ENCODE measurements at regions not wholly inside any gene's neighbourhood (a gene's known extent, or its start where the extent isn't known, plus 50 kb on each side); places are given as distances from the start of the nearest gene placed in this dataset.

DNA sequence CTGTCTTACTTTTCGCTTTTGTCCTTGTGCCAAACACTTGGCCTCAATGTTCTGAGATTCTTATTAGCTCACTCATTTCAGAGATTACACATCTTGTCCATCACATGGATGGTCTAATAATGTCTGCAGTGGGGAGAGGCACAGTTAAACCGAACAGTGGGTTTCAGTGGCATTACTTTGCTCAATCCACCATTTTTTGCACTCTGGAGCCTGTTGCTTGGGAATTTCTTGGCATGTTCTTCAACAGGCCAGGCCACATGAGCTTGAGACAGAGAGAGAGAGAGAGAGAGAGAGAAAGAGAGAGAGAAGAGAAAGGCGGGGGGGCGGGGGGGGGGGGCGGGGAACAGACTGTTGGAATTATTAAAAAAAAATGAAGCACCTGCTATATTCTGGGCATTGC, 1327.8 kb upstream of the WWC1 start:
- no peak for DNase-seq

DNA sequence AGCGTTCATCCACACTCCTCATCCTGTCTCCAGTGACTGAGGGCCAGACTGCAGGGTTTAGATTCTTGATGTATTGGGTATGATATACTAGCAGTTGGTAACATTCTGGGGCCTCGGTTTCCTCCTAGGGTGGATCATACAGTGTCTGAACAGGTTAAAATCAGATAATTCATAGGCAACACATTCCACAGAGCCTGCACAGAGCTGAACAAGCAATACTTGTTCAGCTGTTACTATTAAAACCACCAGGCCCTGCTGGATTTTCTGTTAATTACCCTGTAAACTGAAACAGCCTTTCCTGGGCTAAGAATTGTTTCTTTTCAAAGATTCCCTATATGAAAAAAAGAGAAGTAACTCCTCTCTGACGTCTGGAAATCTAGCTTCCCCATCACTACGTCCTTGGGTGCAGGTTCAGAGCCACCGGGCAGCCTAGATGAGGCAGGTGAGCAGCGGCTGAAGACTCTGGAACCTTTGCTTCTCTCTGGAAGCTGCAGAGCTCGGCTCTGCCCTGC, 1313.5 kb upstream of the WWC1 start:
- no peak for DNase-seq

DNA sequence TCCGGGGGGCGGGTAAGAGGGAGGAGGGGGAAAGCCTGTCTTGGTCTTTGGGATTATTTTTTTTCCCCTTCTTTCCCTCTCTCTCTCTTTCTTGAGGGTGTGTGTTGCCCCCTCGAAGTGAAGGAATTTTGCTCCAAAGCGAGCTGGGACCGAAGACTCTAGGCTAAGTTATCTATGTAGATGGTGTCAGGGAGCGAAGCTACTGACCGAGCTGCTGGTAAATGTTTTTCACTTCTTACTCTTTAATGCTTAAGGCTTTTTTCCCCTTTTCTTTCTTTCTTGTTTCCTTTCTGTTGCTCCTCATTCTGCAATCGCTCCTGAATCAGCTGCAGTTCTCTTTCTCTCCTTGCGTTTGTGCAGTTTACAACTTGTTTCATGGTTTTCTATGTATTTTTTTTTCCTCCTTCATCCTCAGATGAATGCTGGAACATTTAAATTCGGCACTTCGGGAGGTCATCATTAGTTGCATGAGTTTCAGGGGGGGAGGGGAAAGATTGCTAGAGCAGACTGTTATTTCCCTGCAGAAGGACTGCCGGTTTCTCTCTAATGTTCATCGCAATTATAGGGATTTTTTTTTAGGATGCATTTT, 1312.0 kb upstream of the WWC1 start:
- no peak for DNase-seq

DNA sequence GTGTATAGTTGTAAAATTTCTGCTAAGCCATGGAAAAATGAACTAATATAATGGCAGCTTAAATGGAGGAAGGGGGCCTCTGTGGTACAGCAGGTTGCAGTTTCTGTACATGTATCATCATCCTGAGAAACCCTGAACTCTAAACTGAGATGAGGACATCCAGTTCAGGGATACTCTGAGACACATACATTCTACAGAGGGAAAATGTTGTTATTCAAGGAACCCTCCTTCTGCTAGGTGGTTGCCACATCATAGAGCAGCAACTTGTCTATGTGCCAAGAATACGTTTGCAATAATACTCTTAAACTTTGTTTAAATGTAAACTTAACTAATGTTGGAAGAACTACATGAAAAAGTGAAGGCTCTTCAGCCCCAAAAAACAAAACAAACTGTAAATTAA, 1310.8 kb upstream of the WWC1 start:
- no peak for DNase-seq

DNA sequence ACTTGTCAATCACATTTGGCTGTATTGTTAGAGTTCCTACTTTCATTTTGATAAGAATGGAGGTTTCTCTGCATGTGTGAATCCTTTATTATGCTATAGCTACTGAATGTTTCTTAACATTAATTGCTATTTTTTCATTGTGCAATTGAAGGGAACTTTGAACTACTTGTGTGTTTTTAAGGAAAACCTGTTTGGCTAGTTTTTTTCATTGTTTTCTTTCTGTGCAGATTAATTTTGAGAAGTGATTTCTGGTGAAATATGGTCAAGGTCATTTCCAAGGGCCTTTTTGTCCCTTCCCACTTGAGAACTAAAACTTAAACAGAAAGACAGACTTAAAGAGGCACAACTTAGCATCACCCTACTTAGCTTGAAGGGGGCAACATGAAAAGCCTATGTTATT, 1309.2 kb upstream of the WWC1 start:
- DNase-seq = no peak

DNA sequence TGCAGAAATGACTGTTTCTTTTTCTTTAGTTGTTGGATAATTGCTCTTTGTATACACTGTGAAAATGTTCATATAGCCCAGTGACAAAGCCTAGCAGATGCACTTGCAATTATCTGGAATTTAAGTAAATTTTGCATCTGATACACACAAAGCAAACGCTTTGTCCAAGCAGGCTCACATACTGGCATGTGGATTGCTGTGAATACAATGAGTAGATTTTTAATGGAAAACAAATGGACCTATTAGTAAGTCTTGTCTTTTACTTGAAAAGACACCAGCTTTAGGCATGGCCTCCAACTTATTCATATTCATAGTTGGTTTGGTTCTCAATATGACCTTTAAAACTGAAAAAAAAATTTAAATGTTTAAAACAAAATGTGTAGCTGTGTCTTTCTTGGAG, 1299.8 kb upstream of the WWC1 start:
- no peak for DNase-seq

DNA sequence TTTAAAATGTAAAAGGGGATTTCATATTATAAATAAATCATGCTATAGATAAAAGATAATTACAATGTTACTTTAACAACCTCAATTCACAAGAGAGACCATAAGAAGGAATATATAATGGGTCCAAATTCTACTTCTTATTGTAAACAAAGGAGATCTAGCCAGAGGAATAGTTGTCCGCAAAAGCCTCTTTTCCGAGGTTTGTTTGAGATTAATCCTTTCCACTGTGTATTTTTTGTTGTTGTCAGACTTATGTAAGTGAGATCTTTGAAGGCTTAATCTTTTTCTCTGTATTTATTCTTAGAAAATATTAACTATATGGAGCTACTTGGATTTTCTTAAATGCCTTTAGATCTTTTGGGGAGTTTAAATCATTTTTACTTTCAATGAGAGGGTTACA, 1299.3 kb upstream of the WWC1 start:
- DNase-seq = no peak

DNA sequence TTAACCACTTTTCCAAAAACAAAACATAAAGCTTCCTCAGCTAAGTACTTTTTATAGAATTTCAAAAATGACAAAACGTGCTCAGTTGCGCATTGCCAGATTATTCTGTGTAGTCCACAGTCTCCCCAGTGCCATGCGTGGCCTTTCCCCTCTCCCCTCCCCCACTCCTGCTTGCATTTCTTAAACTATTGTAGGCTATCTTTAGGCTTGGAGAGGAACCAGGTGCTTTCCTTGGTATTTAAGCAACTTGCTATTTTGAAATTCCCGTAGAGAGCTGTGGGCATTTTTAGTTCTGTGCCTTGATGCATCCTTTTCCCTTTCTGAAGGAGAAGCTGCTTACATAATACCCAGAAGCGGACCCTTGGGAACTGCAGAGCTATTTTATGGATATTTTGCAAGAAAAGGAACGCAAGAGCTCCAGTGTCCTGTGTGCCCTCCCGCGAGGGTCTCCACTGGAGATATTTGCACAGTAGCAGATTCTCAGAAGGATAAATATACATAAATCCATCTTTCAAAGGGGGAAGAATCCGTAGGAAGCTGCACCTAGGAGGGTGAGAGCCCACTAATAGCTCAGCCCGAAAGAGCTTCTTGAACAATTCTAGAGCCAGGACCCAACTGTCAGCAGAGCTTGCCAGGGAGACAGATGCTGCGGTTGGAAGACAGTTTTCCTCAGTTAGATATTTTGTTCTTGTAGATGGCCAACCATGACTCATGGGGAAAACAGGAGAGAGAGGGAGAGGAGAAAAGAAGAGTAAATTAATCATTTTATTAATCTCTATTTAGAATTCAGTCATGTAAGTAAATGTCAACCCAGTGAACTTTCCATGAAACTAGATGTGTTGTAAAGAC, 1298.3 kb upstream of the WWC1 start:
- DNase-seq = no peak

DNA sequence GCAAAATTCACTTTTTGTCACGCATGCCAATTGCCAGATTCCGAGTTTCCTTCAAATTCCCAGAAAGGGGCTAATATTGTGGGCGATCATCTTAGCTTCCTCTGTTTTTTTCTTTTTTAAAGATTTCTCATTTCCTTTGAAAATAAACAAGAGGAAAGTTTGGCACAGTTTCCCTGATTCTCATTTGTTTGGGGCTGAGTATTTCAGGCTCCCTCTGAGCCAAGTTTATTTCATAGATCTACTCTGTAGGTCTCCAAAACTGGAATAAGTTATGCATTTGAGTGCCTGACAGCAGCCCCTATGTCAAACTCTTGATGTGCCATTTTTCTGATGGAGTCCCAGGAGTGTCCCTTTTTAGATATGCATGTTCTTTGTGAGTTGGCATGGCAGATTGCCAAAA, 1297.2 kb upstream of the WWC1 start:
- no peak for DNase-seq

DNA sequence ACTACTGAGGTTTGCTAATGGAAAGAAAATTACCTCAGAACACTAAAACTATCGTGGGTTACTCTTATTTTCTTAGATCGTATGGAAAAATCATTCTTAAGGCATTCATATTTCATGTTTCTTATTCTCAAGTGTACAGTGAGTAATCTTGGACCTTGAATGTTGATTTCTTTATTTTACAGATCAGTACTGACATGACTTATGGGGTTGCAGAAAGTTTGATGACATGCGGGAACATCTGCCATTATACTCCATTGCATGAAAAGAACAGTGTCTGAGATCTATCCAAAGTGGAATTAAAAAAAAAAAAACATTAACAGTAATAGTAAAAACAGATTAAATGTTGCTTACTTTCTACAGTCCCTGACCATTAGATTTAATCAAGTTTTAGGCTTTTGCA, 1290.2 kb upstream of the WWC1 start:
- no peak for DNase-seq

DNA sequence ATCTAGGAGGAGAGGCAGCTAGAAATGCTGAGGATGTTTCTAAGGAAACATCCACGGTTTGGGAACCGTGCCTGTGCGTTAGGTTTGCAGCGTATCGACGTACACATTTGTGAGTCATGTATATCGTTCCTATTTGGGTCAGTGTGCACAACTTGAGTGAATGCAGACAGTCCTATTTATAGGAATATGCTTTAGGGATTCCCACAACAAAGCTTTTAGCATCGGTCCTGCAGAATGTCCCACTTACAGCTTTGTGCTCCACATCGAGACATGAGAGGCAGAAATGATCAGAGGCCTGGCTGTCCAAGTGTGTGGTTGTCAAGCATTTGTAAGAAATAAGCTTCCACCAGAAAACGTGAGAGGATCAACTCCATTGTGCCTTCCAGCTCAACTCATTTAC, 1282.7 kb upstream of the WWC1 start:
- DNase-seq = no peak

DNA sequence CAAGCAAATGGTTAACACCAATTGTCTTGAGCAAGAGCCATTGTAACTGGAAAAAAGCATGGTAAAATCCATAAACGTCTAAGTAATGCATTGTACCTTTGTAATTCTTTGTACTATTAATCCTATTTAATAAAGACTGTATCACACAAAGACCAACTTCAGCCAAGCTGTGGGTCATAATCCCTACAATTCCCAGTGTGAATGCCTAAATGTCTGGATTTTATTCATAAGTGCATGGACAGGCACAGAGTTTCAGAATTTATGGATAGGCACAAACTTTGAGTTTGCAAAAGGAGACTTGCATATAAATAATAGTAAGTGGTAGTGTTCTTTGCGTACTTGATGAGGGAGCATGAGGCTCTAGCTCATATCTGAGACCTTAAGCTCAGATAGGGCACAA, 1280.2 kb upstream of the WWC1 start:
- DNase-seq = no peak

DNA sequence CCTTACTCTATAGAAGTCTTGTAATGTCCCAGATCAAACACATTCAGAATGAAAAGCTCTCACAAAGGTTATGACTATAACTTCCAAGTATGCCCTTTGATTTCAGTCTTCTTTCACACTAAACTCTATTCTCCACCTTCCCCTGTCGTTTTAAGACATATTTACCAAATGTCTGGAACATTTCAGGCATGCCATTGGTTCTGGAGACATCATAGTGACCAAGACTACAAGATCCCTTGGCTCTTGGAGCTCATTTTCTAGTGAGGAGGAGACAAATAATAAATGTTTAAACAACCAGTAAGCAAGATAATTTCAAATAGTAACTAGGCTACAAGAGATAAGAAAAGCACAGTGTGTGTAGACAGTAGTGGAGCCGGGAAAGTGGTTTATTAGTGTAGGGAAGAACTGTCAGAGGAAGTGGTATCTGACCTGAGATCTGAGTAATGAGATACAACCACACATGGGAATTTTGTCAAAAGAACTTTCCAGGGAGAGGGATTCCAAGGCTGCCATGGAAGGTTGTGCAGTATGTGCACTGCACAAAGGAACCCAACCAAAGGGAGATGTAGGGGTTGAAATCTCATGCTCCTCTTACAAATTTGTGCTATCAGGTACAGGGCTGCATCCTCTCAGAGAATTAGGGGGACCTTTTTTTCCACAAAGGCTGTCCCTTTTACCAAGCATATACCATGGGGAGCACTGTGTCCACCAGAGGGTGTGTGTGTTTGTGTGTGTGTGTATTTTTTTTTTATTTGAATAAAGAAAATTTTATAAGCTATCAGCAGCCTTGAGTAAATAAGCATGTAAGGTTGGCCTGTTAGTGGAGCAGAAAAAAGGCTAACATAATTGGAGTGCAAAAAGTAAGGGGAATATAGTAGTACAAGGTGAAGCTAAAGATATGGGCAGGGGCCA, 1279.1 kb upstream of the WWC1 start:
- no peak for DNase-seq

DNA sequence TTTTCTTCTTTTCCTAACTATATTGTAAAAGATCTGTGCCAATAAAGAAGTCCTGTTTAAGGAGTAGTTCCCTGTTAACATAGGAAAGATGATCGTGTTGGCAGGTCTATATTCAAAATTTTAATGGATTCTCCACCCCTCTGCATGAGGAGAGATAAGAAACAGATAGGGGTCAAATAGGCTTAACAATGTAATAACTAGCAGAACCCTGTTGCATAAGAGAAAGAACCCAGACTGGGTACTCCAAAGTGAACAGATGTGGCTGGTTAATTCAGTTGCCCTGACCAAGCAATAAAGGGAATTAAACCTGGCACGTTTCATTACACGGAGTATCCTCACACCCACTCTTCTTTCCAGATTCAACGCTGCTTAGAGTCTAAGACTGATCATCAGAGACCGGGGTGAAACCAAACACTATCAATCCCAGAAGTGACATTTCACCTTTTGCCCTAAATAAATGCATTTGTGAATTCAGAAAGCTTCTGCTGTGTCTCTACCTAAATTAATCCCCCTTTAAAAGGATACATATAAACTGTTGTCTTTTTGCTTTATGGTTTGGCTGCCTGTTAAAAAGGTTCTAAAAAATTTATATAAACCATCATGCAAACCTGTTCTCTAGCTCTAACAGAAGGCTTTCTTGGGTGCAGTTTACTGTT, 1276.9 kb upstream of the WWC1 start:
- no peak for DNase-seq

DNA sequence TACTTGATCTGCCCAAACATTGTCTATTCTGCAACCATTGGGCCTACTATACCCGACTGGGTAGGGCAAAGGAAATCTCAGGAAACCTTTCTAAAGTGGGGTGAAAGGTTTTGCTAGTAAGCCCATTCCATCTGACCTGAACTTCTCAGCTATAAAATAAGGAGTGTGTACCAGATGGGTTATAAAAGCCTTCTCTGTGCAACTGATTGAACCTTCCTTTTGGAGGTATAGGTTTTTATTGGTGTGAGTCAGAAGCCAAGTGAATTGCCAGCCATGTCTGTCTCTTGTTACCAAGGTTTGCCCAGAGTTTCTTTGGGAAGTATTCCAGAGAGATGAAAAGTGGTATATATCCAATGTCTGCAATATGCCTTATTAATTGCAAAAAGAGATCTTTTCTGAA, 1271.0 kb upstream of the WWC1 start:
- no peak for DNase-seq

DNA sequence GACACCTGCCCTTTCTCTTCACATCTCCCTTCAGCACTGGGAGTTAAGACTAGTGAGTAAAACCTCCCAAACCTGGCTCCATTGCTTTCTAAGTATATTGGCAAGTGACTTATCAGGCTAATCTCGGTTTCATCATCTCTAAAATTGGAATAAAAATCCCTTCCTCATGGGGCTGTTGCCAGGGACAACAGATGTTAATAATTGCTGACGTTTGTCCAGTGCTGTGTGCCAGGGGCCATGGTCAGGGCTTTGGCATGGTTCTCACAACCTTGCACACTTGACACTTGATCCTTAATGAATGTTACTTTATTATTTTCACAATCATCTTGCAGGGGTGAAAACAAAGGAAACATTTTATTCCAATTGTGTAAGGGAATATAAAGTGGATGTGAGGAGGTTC, 1262.0 kb upstream of the WWC1 start:
- no peak for DNase-seq

DNA sequence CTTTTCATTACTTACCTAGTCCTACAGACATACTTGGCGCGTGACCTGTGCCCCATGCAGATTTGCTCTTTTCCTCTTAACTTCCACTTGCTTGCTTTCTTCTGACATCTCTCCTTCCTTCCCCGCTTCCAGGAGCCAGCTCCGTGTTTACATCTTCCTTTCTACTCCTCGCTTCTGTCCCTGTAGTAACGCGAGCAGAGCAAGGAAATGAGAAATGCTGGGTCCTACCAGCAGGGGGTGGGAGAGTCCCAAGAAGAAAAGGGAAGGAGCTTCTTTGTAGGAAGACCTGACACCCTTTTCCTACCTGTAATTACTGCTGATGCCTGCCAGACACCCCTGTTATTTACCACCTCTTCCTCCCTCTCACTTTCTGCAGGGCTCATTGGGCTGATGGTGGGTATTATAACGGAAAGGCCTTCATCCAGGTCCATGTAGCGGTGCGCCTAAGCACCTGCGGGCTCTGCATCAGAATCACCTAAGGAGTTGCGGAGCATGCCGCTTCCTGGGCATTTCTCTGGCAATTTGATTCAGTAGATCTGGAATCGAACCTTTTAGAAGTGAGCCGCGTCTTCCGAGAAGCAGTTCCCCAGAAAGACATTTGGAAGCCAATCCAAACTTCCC, 1260.8 kb upstream of the WWC1 start:
- DNase-seq = peak in 1 of 2 experiments; percentile 15

DNA sequence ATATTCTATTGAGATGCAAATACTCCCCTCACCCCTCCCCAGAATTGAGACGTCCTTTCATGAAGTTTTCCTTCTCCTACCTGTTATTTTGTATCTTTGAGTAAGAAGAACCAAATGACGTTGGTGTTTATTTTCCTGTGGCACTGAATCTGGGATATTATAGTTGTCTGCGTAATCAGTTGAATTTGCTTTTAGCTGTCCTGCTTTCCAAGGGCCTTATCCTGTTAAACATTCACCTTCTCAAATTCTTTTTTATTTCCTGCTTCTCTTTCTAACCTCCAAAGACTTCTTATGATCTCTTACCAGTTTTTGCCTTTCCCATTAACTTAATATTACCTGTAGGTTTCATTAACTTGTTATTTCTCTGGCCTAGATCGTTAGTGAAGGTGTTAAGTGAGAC, 1254.9 kb upstream of the WWC1 start:
- DNase-seq = no peak

DNA sequence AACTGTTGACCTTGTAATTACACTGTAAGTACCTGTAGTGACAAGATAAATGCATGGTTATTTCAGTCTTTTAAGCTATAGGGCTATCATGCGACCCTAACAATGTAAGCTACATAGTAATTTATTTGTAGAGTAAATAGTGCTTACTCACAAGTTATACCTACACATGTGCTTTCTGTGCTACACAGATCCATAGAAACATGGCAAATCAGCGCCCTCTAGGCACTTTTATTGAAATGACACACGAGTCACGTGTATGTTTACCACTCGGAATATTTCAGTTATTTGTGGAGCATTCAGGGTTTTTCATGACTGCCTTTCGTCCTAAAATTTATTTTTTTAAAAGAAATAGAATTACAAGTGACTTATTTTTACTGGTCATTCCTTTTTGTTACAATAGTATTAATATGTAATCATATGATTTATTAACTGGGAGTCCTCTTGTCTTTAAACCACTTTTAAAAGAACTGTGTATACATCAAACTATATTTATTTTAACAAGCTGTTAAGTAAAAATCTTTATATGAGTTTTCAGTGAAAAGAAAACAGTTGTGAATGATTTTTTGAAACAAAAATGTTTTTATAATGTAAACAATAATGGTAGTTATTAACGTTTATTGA, 1242.3 kb upstream of the WWC1 start:
- DNase-seq = peak in 1 of 2 experiments; percentile 59

DNA sequence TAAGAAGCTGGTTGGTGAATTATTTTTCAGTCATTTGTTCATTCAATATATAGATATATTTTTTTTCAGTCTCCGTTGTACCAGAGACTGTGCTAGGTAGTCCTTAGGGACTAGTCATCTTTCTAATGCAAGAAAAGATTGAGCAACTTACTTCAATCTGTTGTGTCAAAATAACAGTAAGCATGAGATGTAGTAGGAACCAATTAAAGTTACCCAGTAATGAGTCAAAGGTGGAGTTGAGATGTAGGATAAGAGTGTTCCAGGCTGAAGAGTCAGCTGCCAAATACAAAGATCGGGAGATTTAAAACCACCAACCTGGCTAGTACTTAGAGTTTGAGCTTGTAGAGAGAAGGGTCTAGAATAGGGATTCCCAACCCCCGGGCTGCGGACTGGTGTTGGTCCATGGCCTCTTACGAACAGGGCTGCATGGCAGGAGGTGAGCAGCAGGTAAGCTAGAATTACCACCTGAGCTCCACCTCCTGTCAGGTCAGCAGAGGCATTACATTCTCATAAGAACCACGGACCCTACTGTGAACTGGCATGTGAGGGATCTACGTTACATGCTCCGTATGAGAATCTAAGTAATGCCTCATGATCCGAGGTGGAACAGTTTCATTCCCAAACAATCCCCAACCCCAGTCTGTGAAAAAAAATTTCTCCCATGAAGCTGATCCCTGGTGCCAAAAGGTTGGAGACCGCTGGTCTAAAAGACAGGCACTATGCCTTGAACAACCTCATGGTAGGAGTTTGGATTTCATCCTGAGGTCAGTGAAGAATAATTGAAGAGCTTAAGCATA, 1241.5 kb upstream of the WWC1 start:
- DNase-seq = no peak

All from NCI-H526 (cell line).